ENCODE measurements at regions not wholly inside any gene's neighbourhood (a gene's known extent, or its start where the extent isn't known, plus 50 kb on each side); places are given as distances from the start of the nearest gene placed in this dataset.

- Histone ChIP-seq H3K27ac (ENCODE audit: insufficient read depth, low read depth, low read length) (no peak overlapping the region), H4K20me1 (replicated peaks; ENCODE audit: control insufficient read depth, extremely low read depth, insufficient read depth, low read length) (no peaks in the 10 kb centered on the region), H2AFZ (ENCODE audit: low read depth, low read length) (no peak overlapping the region), H3K4me3 (replicated peaks in 1 of 3; ENCODE audit: insufficient read depth in 1 of 3, low read depth in 1 of 3, low read length in 3 of 3) (no peak overlapping the region), H3K4me2 (ENCODE audit: insufficient read depth, low read length) (no peak overlapping the region), H3K27me3 (ENCODE audit: control insufficient read depth in 2 of 2, insufficient read depth in 2 of 2, low read length in 2 of 2) (no peaks in the 10 kb centered on the region), H3K9ac (replicated peaks; ENCODE audit: extremely low read depth, insufficient read depth, low read length) (no peak overlapping the region), H3K9me1 (replicated peaks; ENCODE audit: control insufficient read depth, extremely low read depth, insufficient read depth, low read length) (no peaks in the 10 kb centered on the region), H3K79me2 (ENCODE audit: control insufficient read depth, insufficient read depth, low read length) (no peaks in the 10 kb centered on the region), H3K4me1 (ENCODE audit: control insufficient read depth, extremely low read depth, insufficient read depth, low read length) (peaks cover 32% of the 10 kb centered on the region), H3K9me3 (replicated peaks; ENCODE audit: control insufficient read depth, insufficient read depth, low read length) (no peaks in the 10 kb centered on the region), H3K36me3 (ENCODE audit: control insufficient read depth in 2 of 2, extremely low read depth in 1 of 2, insufficient read depth in 2 of 2, low read length in 2 of 2) (no peaks in the 10 kb centered on the region)
- ChIA-PET CTCF (interaction anchor here (0.7 to 2.3 kb wide), 9 partner anchors 8 to 396 kb away, joined by 3 to 7 read pairs (median 3); no protein-coding TSS in a partner anchor), POLR2A (interaction anchor here (0.5 kb wide), 1 partner anchor 571 kb away, joined by 5 read pairs; no protein-coding TSS in a partner anchor)
- FAIRE-seq, result no peak
- dilution Hi-C loops (cut with MboI; ENCODE audit: extremely low pct_ligation_motif_present, low sequenced_read_pairs) (no loop called here), intact Hi-C loops (cut with micrococcal nuclease) (loop anchor here (10.0 kb wide), 1 partner anchor 451 kb away; no protein-coding TSS in a partner anchor)
- DNase-seq (ENCODE audit: low read depth, low spot score), result no peak
- no peak for TF ChIP-seq MAX (IDR thresholded peaks at IDR 0.05; ENCODE audit: insufficient read depth, insufficient read length)
- no TSS peak for BruUV-seq (replicated peaks)
These were observed 126.1 kb upstream of the FOXF1 start for GRCh38 chr16:86384263-86384649.

GRCh38 chr16:86384980-86385379 lies 125.3 kb upstream of the FOXF1 start:
- peaks cover 39% of the 10 kb centered on the region for H3K4me1 ChIP-seq (ENCODE audit: control insufficient read depth, extremely low read depth, insufficient read depth, low read length)
- POLR2A ChIA-PET, result no interaction called here

More at GRCh38 chr16:86384980-86385379, 125.3 kb upstream of the FOXF1 start:
- H3K4me2 ChIP-seq (ENCODE audit: insufficient read depth, low read length), result no peak overlapping the region
- no peaks in the 10 kb centered on the region for H4K20me1 ChIP-seq (replicated peaks; ENCODE audit: control insufficient read depth, extremely low read depth, insufficient read depth, low read length)
- CTCF ChIA-PET, result interaction anchor here (2.3 kb wide), 1 partner anchor 132 kb away, joined by 7 read pairs; no protein-coding TSS in a partner anchor
- no peaks in the 10 kb centered on the region for H3K27me3 ChIP-seq (ENCODE audit: control insufficient read depth in 2 of 2, insufficient read depth in 2 of 2, low read length in 2 of 2)
- no peak overlapping the region for H3K9ac ChIP-seq (replicated peaks; ENCODE audit: extremely low read depth, insufficient read depth, low read length)
- DNase-seq (ENCODE audit: low read depth, low spot score) (no peak), FAIRE-seq (no peak)
- H3K27ac ChIP-seq (ENCODE audit: insufficient read depth, low read depth, low read length), result no peak overlapping the region
- no peak overlapping the region for H2AFZ ChIP-seq (ENCODE audit: low read depth, low read length)
- intact Hi-C loops (cut with micrococcal nuclease), result loop anchor here (5.0 to 10.0 kb wide), 2 partner anchors 450 to 932 kb away; partner anchors contain the start of gene C16orf95
- H3K9me3 ChIP-seq (replicated peaks; ENCODE audit: control insufficient read depth, insufficient read depth, low read length), result no peaks in the 10 kb centered on the region
- H3K79me2 ChIP-seq (ENCODE audit: control insufficient read depth, insufficient read depth, low read length), result no peaks in the 10 kb centered on the region
- no peaks in the 10 kb centered on the region for H3K9me1 ChIP-seq (replicated peaks; ENCODE audit: control insufficient read depth, extremely low read depth, insufficient read depth, low read length)
- BruUV-seq (replicated peaks), result no TSS peak
- TF ChIP-seq MAX (IDR thresholded peaks at IDR 0.05; ENCODE audit: insufficient read depth, insufficient read length), result no peak
- no peak for TF ChIP-seq GATA2 (IDR thresholded peaks at IDR 0.05; ENCODE audit: insufficient read depth, insufficient read length, low read depth, low read length)
- no peak for TF ChIP-seq CTCF (IDR thresholded peaks at IDR 0.05; ENCODE audit: extremely low read depth in 1 of 2, insufficient read depth in 1 of 2, low read depth in 1 of 2, low read length in 2 of 2)
- no peak for TF ChIP-seq POLR2A (IDR thresholded peaks at IDR 0.05; ENCODE audit: low read depth, low read length)
- TF ChIP-seq FOS (IDR thresholded peaks at IDR 0.05; ENCODE audit: borderline replicate concordance, insufficient read depth, low read length), result no peak
- TF ChIP-seq POLR2AphosphoS5 (IDR thresholded peaks at IDR 0.05; ENCODE audit: insufficient read depth, low read depth, low read length), result no peak
- TF ChIP-seq MYC (IDR thresholded peaks at IDR 0.05; ENCODE audit: low read depth, low read length), result no peak
- TF ChIP-seq EZH2 (IDR thresholded peaks at IDR 0.05; ENCODE audit: borderline replicate concordance, low read depth, low read length, severe bottlenecking), result no peak
- TF ChIP-seq JUN (IDR thresholded peaks at IDR 0.05; ENCODE audit: borderline replicate concordance, insufficient read depth, insufficient read length, low read depth), result no peak
- no peak overlapping the region for H3K4me3 ChIP-seq (replicated peaks in 1 of 3; ENCODE audit: insufficient read depth in 1 of 3, low read depth in 1 of 3, low read length in 3 of 3)
- dilution Hi-C loops (cut with MboI; ENCODE audit: extremely low pct_ligation_motif_present, low sequenced_read_pairs), result no loop called here
- H3K36me3 ChIP-seq (ENCODE audit: control insufficient read depth in 2 of 2, extremely low read depth in 1 of 2, insufficient read depth in 2 of 2, low read length in 2 of 2), result no peaks in the 10 kb centered on the region

Data from endothelial cell of umbilical vein (primary cell).